AG20443 (cell line): ENCODE measurements at regions not wholly inside any gene's neighbourhood (a gene's known extent, or its start where the extent isn't known, plus 50 kb on each side); places are given as distances from the start of the nearest gene placed in this dataset.

Experiments used
- DNase-seq: peaks from one replicate; pipeline ENCODE4 v3.0.0; 2012; ENCODE audit warnings: low spot score, mixed read lengths

DNA sequence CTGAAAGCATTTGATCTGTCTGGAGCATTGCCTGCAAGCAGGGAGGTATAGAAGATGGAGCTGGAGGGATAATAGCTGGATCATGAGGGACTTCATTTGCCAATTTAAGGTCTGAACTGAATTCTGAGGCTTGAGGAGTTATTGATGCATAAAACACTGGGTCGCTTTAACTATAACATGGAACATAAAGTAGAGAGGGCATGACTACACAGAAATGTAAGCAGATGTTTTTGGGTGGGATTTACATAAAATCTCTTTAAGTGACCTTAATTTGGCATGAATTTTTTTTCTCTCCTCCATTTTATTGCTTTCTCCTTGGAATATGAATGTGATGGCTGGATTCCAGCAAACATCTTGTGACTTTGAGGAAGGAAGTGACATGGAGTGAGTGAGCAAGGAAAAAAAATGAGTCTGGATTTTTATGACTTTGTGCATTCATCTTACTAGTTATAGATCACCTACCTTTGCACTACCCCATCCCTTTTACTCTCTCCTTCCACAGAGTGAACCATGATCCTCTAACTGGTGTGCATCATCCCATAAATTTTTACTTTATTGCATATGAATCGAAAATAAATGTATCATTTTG, 356.0 kb downstream of the DUSP6 start:
- DNase-seq = no peak

DNA sequence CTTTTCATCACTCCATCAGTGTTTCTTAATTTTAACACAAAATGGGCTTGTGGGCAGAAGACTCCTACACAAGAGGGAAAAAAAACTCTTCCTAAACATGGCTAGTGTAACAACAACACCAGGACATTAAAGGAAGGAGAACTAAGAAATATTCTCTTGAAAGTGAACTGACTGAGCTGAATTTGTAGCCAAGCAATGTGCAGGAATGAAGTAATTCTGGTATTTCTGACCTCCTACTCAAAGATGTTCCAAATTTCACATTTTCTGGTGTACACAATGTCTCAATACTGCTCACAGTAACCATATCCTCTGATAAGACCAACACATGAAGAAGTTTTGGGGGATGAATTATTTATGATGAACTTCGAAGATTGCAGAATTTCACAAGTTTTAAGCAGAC, 357.3 kb downstream of the DUSP6 start:
- no peak for DNase-seq

DNA sequence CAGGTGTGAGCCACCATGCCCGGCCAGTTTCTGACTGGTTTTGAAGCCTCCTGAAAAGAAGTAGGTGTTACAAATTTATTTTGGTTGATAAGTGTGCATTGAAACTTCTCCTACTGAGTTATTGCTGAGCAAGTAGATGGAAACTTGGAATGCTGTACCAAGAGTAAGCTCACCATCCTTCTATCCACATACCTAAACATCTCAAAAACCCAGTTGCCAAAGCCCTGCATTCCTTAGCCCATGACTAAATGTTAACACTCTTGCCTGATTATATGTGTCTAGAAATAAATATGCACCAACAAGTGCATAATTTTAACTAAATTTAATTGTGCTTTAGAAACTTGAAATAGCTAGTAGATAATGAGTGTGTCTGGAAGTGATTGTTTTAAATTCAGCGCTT, 357.8 kb downstream of the DUSP6 start:
- no peak for DNase-seq

DNA sequence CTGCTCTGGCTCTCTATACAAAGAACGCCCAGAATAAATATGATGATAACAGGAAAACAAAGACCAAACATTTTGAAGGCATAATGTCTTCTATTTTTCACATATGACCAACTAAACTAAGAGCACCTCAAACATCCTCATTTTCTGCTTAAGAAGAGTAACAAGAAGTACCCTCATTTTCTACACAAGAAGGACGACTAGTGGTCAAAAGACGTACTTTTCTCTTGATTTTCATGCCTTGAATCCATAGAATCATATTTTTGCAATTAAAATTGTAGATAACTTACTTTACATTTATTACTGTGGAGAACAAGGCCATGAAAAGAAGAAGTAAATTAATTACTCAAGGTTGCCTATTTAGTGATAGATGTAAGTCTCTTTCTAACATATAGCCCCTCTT, 358.6 kb downstream of the DUSP6 start:
- DNase-seq = peak; percentile 38

DNA sequence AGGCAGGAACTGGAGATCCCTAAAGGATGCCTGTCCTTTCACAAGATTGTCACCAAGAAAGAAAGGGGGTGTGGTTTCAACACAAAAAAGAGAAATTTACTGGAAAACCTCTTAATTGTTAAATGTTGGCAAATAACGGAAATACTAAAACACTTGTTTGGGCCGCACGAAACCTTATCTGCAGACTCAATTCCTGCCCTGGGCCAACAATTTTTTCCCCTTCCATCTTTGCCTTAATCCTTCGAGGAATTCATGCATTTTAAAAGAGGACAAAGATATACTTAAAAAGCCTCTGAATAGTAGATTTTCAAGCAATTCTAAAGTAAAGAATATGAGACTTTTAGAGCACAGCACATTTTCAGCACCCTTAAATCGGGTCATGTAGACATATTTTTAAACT, 366.2 kb downstream of the DUSP6 start:
- no peak for DNase-seq

DNA sequence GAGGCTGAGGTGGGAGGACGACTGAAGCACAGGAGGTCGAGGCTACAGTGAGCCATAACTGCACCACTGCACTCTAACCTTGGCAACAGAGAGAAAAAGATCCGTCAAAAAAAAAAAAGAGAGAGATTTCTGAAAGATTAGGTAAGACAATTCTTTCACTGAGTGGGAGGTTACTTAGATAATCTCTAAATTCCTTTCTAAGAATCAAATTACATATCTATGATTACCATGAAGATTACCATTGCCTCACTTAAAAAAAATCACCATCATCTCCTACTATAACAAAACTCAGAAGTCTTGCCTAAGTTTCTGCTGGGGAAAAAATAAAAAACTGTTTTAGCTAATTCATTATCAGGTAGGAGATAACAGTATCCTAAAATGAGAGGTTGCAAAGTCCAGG, 366.7 kb downstream of the DUSP6 start:
- no peak for DNase-seq

DNA sequence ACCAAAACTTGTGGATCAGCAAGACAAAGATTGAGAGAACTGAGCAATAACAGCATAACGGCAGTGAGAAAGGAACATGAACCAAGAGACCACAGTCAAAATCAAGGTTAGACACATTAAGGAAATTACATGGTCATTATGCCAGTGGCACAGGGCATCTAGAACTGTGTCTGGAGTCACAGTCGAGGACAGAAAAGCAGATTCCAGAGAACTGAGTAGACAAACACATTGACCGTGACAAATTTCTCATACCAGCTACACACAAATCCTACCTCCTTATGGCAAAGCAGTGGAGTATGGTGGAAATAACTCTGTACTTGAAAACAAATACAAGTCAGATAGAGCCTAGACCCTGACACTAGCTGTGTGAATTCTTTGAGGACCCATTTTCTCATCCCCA, 367.3 kb downstream of the DUSP6 start:
- no peak for DNase-seq

DNA sequence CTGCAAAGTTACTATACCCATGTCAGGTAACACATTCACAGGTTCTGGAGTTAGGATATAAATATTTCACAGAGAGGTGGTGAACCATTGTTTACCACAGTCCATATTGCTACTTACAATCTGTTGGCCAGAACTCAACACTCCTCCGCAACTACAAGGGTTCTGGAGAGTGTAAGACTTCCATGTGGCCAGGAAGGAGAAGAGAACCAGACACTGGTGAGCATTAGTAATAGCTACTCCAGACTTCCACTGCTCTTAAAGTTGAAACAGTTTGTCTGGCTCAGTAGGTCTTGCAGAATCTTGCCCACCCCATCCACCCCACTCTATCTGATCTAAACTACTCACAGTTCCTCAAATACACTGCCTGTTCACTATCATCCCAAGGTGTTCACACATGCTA, 369.6 kb downstream of the DUSP6 start:
- no peak for DNase-seq

DNA sequence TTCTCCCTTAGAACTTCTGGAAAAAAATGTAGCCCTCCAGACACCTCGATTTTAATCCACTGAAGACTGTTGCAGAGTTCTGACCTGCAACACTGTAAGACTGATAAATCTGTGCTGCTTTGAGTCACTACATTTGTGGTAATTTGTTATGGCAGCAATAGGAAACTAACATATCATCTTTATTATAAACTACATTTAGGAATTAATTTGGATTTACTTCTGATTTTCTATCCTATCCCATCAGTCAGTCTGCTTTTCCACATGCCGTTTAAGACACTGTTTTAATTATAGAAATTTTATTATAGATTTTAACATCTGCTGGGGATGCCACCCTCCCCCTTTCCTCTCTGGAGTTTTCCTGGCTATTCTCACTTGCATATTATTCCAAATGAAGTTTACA, 375.2 kb downstream of the DUSP6 start:
- DNase-seq = no peak

DNA sequence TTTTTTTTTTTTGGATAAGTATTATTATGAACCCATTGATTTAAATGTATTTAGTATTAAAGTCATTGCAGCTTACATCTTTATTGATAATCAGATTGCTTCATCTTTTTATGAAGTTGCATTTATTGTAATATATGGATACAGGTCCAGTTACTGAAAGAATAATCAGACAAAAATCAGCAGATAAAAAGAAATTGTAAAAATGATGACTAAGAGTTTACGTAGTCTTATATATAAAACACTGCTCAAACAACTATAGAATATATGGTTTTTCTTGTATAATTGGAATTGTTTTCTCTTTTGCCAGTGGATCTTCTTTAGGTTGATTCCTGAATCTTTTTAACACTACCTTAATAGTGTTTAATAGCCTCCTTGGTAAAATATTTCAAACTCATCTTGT, 378.3 kb downstream of the DUSP6 start:
- no peak for DNase-seq

DNA sequence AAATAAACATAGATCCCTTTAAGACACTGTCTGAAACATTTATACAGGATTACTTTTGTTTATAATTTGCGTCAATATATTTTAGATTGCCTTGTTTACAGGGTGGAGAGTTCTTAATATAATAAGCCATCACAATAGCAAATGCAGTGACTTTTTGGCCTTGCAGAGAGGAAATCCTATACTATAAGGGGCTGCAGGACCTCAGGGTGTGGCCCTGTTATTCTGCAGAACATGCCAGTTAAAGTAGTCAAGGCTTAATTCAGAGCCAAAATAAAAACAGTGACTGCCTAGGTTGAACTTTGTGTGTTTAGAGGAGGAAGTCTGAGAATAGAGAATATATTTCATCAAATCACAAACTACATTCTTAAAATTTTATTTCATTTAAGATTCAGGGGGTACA, 381.6 kb downstream of the DUSP6 start:
- DNase-seq = no peak

DNA sequence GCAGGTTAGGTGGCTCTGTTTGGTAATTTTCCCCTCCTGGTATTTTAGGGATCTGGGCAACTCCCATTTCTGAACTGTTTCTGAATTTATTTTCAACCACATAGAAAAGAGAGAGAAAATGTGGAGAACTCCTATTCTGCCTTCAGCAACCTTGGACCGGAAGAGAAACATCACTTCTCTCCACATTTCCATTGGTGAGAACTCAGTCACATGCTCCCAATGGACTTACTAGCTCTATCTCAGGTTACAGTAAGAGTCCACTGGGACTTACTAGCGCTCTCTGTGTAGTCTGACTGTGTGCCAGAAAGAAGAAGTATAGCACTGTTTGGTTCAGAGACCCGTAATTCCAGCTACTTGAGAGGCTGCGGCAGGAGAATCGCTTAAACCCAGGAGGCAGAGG, 383.2 kb downstream of the DUSP6 start:
- DNase-seq = no peak

DNA sequence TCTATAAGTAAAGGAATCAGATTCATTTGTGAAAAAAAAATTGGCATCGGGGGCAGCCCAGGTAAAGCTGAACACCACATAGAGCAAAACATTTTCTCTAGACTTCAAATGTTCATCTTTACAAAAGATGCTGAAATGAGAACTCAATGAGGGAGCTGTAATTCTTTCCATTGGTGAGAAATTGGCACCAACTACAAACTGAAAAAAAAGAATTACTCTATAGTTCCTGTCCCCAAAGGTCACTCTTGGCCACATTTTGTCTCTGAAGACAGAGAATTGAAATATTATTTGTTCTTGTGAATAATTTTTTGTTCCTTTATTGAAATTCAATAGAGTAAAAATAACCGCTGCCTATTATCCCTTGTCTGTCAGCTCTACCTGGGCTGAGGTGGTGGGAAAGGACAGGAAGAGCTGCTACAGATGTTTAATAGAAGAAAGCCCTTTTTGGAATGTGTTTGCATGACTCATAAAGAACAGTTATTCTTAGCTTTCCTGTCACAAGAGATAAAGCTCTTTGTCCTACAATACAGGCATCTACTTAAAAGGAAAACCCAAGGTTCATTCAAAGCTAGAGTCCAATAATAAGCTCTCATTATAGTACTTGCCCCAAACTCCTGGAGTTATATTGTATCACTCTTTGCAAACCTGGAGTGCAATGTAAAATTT, 380.1 kb upstream of the KITLG start:
- DNase-seq = no peak

DNA sequence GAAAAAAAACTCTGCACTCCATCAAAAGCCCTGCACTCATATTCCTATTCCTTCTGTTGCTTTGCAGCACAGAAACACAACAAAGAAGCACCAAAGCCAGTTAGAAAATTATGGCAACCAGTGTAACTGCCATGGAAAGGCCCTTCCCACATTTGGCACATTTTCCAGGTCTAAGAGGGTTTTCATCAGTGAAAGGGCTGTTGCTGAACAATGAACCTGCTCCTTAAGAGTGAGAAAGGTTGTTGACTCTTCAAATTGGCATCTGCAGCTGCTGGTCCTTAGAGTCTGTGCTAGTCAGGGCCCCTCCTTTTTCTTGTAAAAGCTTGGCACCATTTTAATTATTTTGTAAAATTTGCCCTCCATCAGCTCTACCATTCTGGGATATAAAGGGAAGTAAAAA, 378.7 kb upstream of the KITLG start:
- DNase-seq = no peak

DNA sequence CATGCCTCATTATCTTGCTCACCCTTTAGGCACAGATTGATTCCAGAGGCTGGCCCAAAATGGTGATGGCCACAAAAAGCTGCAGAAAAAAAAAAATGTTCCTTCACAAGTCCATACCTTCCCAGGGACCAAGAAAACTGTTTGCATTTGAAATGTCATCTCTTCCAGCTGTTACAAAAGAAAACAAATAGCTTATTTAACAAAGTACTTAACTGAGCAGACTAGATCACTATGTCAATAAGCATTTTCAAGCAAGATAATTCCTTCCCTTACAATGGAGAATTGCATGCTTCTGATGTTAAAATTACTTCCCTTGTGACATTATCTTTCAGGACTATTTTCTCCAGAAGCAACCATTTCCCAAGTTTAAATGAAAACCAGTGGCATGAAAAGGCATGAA, 377.9 kb upstream of the KITLG start:
- DNase-seq = no peak

DNA sequence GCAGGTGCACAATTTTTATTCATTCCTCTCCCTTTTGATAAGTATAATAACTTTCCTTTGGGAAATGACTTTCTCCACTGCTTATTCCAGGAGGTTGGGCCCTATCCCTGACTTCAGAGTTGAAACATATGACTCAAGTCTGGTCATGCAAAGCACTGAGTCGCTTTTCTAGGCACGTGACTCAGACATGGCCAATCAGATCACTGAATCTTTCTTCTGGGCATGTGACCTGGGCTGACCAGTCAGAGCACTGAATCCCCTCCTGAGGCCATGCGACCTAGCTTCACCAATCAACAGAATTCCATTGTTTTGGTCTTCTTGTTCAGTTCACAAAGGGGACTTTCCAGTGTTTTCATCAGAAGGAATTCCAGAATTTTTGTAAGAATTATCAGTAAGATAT, 377.1 kb upstream of the KITLG start:
- no peak for DNase-seq

DNA sequence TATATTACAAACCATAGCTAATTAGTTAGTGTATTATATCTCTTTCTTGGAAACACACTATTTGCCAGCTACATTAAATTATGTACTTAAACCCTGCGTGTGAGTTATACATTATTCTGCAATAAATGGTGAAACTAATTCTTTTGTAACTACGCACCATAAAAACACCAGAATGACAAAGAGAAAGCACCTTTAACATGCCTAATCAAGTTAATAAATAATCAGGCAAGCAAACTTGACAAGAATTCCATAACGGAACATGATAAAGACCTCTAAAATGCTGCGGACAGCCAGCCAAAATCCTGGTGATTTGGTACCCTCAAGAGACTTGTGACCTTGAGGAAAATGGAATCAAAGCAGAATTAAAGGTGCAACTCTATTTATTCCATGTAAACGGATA, 375.3 kb upstream of the KITLG start:
- DNase-seq = no peak

DNA sequence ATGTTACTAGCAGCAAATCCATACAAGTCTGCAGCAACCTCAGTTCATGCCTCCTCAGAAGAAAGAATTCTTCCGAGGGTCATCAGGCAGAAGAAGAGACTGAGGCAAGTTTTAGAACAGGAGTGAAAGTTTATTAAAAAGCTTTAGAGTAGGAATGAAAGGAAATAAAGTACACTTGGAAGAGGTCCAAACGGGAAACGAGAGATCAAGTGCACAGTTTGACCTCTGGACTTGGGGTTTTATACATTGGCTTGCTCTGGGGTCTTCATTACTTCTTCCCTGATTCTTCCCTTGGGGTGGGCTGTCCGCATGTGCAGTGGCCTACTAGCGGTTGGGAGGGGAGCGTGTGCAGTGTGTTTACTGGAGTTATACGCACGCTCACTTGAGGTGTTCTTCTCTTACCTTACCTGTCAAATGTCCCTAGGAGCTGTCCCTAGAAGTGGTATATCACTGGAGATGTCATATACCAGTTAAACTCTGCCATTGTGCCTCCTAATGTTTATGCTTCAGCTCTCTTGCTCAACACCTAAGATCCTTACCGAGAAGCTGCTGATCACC, 372.8 kb upstream of the KITLG start:
- DNase-seq = no peak

DNA sequence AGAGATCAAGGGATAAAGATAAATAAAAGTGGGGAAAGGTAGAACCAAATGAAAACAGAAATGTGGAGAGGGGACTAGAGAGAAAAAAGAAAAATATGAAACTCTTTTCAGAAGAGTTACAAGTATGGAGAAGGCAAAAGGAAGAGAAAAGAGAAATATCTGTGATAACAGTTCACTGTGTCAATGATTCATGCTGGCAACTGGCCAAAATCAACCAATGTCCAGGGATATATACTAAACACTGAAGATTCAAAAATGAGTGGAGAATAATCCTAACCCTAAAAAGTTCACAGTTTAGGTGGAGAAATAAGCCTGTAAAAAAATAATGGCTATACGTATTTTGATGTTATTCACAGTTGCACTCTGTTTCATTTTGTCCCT, 372.3 kb upstream of the KITLG start:
- DNase-seq = no peak

DNA sequence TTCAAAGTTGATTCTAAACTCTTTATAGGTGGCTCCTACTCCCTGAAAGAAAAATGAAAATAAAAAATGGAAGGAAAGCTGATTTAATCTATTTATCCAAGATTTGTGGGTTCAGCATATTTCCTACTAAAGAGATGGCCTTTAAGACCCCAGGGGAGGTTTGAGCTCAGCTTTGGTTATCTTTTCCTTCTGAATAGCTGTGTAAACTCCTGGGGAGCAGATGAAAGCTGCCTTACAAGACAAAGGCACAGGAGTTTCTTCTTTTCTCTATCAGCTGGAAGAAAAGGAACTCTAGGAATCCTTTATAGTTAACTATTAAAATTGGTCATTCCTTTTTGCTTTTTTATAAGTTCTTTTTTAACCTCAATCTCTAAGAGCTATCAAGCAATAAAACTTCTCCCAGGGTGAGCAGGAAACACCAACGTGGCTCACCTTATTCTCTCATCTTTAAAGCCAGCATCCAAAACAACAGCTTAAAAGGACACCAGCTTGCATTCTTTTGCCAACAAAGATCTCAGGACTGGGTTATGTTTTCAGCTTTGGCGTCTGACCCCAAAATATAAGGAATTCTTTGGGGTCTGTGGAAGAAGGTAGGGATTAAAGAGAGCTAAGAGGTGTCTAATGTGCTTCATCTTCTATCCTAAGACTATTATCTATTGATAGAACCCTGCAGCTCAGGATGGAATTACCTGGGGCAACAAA, 371.7 kb upstream of the KITLG start:
- DNase-seq = no peak

DNA sequence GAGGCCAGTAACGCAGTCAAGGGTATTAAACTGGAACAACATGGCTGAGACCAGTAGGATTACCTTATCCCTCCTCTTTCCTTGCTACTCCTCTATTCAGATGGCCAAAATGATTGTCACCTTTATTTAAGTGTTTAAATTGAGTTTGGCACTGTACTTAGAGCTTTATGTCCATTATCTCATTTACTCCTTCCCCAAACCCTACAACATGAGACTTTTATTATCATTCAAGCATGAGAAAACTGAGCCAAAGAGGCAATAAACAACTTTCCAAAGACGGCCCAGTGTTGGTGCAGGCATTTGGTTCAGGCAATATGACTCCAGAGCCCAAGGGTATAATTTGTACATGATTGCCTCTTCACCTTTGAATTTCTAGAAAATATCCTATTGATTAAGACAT, 370.9 kb upstream of the KITLG start:
- DNase-seq = no peak

DNA sequence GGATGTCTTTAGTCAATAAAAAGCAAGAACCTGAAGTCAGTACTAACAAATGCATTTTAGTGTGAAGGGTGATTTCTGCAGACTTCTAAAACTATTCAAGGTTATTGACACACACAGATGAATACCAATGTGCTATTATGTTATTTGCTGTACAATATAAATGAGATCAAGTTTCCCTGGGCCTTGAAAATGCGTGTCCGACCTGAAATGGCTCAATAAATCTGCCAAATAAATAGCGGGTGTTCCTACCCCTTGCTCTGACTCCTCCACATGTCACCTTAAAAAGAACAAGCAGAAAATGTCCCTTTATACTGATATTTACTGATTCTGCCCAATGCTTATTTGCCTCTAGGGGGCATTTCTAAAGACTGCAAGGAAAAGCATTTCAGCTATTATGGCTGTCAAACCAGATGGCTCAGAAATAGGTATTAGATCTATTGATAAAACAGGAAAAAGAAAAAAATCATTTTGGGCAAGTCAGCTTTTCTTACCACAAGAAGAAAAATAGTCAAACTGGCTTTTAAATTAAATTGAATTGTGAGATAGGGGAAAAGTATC, 367.3 kb upstream of the KITLG start:
- no peak for DNase-seq

DNA sequence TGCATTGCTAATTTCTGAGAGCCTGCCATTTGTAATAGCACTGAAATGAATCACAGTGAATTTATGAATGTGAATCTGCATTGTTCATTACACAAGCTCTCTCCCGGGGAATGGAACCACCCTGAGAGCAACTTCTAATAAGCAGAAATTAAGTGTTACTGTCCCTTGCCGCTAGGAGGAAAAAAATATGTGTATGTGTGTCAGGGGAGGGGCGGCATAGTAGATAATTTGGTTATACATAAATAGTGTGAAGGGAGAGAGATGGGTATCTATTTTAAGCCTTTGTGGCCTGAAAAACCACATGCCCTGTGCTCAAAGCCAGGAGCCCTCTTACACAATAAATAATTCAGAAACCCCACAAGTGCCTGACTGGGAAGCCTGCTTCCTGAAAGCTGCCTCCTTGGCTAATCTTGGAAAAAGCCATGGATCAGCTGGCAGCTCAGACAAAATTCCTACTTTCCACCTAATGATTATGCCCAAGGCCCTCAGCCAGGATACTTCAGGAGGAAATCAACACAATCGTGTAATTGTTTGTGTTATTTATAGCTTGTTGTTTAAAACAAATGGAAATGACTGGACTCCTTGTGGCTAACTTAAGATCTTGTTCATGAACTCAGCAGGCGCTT, 366.2 kb upstream of the KITLG start:
- DNase-seq = peak; percentile 73
